ENCODE measurements at regions not wholly inside any gene's neighbourhood (a gene's known extent, or its start where the extent isn't known, plus 50 kb on each side); places are given as distances from the start of the nearest gene placed in this dataset.

DNA sequence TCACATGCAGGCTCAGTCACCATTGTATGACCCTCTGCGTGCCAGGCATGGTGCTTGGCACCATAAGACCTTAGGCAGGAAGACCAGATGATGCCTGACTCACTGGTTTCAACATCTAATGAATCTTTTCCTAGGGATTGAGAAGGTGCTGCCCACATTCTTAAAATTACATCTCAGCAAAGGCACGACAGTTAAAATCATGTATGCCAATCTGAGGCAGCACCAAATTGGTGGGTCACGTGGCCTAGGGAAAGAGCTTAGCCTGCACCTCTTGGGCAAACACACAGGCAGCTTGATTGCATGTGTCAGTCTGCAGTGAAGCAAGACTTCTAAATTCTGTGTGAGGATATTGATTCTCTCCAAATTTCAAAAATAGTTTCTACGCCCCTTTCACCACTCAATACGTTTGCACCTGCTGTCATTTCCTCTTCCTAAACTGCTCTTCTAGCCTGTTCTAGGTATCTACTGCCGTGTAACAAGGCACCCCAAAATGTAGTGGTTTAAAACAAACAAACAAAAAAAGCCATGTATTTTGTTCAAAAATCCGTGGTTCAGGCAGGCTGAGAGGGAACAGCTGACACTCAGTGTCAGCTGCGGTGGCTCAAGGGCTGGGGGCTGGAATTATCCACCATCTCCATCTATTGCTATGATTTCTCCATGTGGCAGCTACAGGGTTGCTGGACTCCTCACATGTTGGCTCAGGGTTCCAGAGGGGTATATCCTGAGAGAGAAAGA lies 160.2 kb upstream of the FGGY start:
- TF ChIP-seq POLR2A (IDR thresholded peaks at IDR 0.05): no peak
- no peak for TF ChIP-seq EP300 (IDR thresholded peaks at IDR 0.05)
- TF ChIP-seq, protein P1, sequence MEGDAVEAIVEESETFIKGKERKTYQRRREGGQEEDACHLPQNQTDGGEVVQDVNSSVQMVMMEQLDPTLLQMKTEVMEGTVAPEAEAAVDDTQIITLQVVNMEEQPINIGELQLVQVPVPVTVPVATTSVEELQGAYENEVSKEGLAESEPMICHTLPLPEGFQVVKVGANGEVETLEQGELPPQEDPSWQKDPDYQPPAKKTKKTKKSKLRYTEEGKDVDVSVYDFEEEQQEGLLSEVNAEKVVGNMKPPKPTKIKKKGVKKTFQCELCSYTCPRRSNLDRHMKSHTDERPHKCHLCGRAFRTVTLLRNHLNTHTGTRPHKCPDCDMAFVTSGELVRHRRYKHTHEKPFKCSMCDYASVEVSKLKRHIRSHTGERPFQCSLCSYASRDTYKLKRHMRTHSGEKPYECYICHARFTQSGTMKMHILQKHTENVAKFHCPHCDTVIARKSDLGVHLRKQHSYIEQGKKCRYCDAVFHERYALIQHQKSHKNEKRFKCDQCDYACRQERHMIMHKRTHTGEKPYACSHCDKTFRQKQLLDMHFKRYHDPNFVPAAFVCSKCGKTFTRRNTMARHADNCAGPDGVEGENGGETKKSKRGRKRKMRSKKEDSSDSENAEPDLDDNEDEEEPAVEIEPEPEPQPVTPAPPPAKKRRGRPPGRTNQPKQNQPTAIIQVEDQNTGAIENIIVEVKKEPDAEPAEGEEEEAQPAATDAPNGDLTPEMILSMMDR (IDR thresholded peaks at IDR 0.05): no peak
- intact Hi-C loops (cut with DNase I): loop anchor here in 1 of 4 donors (10.0 kb wide), 1 partner anchor 52 kb away; no protein-coding TSS in a partner anchor
- WGBS, 3 donors: 93 to 96% (median 95%) methylated on average over 8 of the region's 8 CpGs
- H3K4me1 ChIP-seq (ENCODE audit: insufficient read depth): peaks cover 2% of the 10 kb centered on the region
- H3K27me3 ChIP-seq: no peaks in the 10 kb centered on the region
- no peak for DNase-seq
- H3K9me3 ChIP-seq: no peaks in the 10 kb centered on the region
- H3K36me3 ChIP-seq: no peaks in the 10 kb centered on the region
- H3K4me3 ChIP-seq: no peak overlapping the region
- no peak overlapping the region for H3K27ac ChIP-seq

DNA sequence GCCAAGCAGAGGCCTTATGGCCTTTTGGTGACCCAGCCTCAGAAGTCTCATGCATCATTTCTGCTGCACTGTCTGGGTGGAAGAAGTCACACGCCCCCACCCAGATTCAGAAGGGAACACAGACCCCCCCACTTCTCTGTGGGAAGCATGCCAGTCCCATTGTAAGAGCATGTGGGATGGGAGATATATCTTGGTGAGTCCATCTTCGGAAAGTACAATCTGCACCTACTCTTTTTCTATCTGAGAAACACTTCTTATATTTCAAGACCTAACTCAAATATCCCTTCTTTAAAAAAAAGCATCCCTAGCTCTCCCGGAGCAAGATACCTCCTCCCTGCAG lies 159.6 kb upstream of the FGGY start:
- no peak overlapping the region for H3K4me3 ChIP-seq
- peaks cover 2% of the 10 kb centered on the region for H3K4me1 ChIP-seq (ENCODE audit: insufficient read depth)
- TF ChIP-seq POLR2A (IDR thresholded peaks at IDR 0.05) (no peak), EP300 (IDR thresholded peaks at IDR 0.05) (no peak)
- TF ChIP-seq, protein P1 (IDR thresholded peaks at IDR 0.05): no peak
- no peaks in the 10 kb centered on the region for H3K27me3 ChIP-seq
- no peak overlapping the region for H3K27ac ChIP-seq
- no peak for DNase-seq
- 66 to 87% (median 78%) methylated on average over 3 of the region's 3 CpGs for WGBS, 3 donors
- intact Hi-C loops (cut with DNase I): loop anchor here in 1 of 4 donors (10.0 kb wide), 1 partner anchor 52 kb away; no protein-coding TSS in a partner anchor
- H3K36me3 ChIP-seq: no peaks in the 10 kb centered on the region
- no peaks in the 10 kb centered on the region for H3K9me3 ChIP-seq

DNA sequence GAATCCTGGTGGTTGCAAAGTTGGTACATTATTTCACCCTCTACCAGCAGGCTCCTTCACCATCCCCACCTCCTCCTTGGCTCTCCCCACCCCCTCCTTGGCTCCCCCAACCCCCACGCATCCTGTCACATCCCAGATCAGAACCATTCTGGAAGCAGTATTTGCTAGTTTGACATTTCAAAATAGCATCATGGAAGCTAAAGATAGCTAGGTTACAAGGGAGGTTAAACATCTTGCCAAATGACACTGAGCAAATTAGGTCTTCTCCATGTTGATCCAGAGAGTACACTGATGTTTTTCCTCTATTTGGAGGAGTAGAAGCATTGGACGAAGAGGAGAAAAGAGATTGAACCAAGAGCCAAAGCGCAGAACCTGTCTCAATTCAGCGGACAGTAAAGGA lies 158.9 kb upstream of the FGGY start:
- H3K4me3 ChIP-seq: no peak overlapping the region
- no peaks in the 10 kb centered on the region for H3K27me3 ChIP-seq
- H3K36me3 ChIP-seq: no peaks in the 10 kb centered on the region
- TF ChIP-seq, protein P1 (IDR thresholded peaks at IDR 0.05): no peak
- TF ChIP-seq POLR2A (IDR thresholded peaks at IDR 0.05): no peak
- no peak for TF ChIP-seq EP300 (IDR thresholded peaks at IDR 0.05)
- H3K4me1 ChIP-seq (ENCODE audit: insufficient read depth): peaks cover 2% of the 10 kb centered on the region
- no peaks in the 10 kb centered on the region for H3K9me3 ChIP-seq
- 47 to 80% (median 66%) methylated on average over 4 of the region's 4 CpGs for WGBS, 3 donors
- no peak overlapping the region for H3K27ac ChIP-seq
- intact Hi-C loops (cut with DNase I): loop anchor here in 1 of 4 donors (10.0 kb wide), 1 partner anchor 53 kb away; no protein-coding TSS in a partner anchor
- no peak for DNase-seq

DNA sequence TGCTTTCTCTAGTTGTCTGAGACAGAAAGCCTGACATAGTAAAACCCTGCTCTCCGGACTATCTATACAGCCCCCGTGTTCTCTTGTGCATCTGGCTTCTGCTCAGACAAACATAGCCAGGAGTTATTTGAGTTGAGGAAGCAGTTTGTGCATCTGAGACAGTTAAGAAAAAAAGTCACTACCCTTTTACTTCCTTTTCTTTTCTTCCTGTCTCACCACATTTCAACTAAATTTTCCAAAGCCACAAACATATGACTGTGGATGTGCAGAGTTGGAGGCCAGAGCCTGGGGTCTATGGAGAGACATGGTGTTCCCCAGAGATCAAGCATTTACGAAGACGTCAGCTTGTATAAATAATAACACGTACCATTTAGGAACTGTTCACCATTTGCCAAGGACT lies 158.5 kb upstream of the FGGY start:
- Histone ChIP-seq H3K27me3 (no peaks in the 10 kb centered on the region), H3K27ac (no peak overlapping the region), H3K9me3 (no peaks in the 10 kb centered on the region), H3K36me3 (no peaks in the 10 kb centered on the region), H3K4me1 (ENCODE audit: insufficient read depth) (peaks cover 2% of the 10 kb centered on the region), H3K4me3 (no peak overlapping the region)
- TF ChIP-seq, protein P1 (IDR thresholded peaks at IDR 0.05): no peak
- TF ChIP-seq POLR2A (IDR thresholded peaks at IDR 0.05) (no peak), EP300 (IDR thresholded peaks at IDR 0.05) (no peak)
- WGBS, 3 donors: 22 to 27% (median 27%) methylated on average over 5 of the region's 5 CpGs
- intact Hi-C loops (cut with DNase I): loop anchor here in 1 of 4 donors (10.0 kb wide), 1 partner anchor 54 kb away; no protein-coding TSS in a partner anchor
- no peak for DNase-seq

Measured in ovary (tissue), 7 donors.